ENCODE measurements at regions not wholly inside any gene's neighbourhood (a gene's known extent, or its start where the extent isn't known, plus 50 kb on each side); places are given as distances from the start of the nearest gene placed in this dataset.
A peak's percentile ranks its signal among the peaks of the same experiment; 100 is the strongest.
"Not testable (repeated sequence)": the region's sequence is repeated elsewhere in the genome, so short reads cannot be mapped to it uniquely, and the experiment has no call there.

DNA sequence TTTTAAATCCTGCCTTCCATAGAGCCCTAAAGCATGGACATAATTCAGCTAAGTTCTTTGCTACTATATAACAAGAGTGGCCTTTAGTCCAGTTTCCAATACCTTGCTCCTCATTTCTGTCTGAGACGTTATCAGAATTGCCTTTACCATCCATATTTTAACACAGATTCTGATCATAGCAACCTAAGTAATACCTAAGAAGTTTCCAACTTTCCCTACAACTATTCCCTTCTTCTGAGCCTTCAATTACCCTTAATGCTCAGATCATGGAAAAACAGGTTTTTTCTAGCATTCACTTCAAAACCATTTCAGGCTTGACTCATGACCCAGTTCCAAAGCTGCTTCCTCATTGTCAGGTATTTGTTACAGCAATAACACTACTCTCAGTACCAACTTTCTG, 367.1 kb downstream of the C6orf118 start:
- Histone ChIP-seq H3K9me2 (ENCODE audit: insufficient read depth, low read length) (no peaks in the 10 kb centered on the region), H4K20me1 (ENCODE audit: insufficient read depth) (no peaks in the 10 kb centered on the region), H3K4me3 (ENCODE audit: low read length) (no peak overlapping the region), H3K9ac (ENCODE audit: low read length) (no peak overlapping the region), H2AFZ (ENCODE audit: low read depth, low read length) (no peak overlapping the region), H3K9me3 (ENCODE audit: low read length) (peaks cover 5% of the 10 kb centered on the region), H3F3A (ENCODE audit: insufficient read depth, low read length, poor library complexity, severe bottlenecking) (no peaks in the 10 kb centered on the region), H3K4me2 (ENCODE audit: low read length) (no peak overlapping the region), H3K27ac (ENCODE audit: low read length) (no peak overlapping the region), H3K36me3 (ENCODE audit: insufficient read depth, low read length) (no peaks in the 10 kb centered on the region), H3K27me3 (ENCODE audit: insufficient read depth, low read depth, low read length) (no peaks in the 10 kb centered on the region), H3K79me2 (replicated peaks; ENCODE audit: insufficient read depth, low read length) (no peaks in the 10 kb centered on the region)
- TF ChIP-seq SMC3 (conservative IDR thresholded peaks at IDR 0.05; ENCODE audit: poor library complexity) (no peak), EZH2 (IDR thresholded peaks at IDR 0.05; ENCODE audit: borderline replicate concordance, insufficient read depth, low read length, poor library complexity, severe bottlenecking) (no peak), RAD21 (conservative IDR thresholded peaks at IDR 0.05) (no peak), MXI1 (conservative IDR thresholded peaks at IDR 0.05; ENCODE audit: poor library complexity, severe bottlenecking) (no peak), POLR2AphosphoS5 (IDR thresholded peaks at IDR 0.05) (no peak), TAF1 (IDR thresholded peaks at IDR 0.05; ENCODE audit: low read depth) (no peak)
- TF ChIP-seq, protein P1, sequence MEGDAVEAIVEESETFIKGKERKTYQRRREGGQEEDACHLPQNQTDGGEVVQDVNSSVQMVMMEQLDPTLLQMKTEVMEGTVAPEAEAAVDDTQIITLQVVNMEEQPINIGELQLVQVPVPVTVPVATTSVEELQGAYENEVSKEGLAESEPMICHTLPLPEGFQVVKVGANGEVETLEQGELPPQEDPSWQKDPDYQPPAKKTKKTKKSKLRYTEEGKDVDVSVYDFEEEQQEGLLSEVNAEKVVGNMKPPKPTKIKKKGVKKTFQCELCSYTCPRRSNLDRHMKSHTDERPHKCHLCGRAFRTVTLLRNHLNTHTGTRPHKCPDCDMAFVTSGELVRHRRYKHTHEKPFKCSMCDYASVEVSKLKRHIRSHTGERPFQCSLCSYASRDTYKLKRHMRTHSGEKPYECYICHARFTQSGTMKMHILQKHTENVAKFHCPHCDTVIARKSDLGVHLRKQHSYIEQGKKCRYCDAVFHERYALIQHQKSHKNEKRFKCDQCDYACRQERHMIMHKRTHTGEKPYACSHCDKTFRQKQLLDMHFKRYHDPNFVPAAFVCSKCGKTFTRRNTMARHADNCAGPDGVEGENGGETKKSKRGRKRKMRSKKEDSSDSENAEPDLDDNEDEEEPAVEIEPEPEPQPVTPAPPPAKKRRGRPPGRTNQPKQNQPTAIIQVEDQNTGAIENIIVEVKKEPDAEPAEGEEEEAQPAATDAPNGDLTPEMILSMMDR (IDR thresholded peaks at IDR 0.05; ENCODE audit: poor library complexity, severe bottlenecking), result no peak
- TF ChIP-seq, protein P2, sequence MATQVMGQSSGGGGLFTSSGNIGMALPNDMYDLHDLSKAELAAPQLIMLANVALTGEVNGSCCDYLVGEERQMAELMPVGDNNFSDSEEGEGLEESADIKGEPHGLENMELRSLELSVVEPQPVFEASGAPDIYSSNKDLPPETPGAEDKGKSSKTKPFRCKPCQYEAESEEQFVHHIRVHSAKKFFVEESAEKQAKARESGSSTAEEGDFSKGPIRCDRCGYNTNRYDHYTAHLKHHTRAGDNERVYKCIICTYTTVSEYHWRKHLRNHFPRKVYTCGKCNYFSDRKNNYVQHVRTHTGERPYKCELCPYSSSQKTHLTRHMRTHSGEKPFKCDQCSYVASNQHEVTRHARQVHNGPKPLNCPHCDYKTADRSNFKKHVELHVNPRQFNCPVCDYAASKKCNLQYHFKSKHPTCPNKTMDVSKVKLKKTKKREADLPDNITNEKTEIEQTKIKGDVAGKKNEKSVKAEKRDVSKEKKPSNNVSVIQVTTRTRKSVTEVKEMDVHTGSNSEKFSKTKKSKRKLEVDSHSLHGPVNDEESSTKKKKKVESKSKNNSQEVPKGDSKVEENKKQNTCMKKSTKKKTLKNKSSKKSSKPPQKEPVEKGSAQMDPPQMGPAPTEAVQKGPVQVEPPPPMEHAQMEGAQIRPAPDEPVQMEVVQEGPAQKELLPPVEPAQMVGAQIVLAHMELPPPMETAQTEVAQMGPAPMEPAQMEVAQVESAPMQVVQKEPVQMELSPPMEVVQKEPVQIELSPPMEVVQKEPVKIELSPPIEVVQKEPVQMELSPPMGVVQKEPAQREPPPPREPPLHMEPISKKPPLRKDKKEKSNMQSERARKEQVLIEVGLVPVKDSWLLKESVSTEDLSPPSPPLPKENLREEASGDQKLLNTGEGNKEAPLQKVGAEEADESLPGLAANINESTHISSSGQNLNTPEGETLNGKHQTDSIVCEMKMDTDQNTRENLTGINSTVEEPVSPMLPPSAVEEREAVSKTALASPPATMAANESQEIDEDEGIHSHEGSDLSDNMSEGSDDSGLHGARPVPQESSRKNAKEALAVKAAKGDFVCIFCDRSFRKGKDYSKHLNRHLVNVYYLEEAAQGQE (IDR thresholded peaks at IDR 0.05; ENCODE audit: borderline replicate concordance), result no peak

DNA sequence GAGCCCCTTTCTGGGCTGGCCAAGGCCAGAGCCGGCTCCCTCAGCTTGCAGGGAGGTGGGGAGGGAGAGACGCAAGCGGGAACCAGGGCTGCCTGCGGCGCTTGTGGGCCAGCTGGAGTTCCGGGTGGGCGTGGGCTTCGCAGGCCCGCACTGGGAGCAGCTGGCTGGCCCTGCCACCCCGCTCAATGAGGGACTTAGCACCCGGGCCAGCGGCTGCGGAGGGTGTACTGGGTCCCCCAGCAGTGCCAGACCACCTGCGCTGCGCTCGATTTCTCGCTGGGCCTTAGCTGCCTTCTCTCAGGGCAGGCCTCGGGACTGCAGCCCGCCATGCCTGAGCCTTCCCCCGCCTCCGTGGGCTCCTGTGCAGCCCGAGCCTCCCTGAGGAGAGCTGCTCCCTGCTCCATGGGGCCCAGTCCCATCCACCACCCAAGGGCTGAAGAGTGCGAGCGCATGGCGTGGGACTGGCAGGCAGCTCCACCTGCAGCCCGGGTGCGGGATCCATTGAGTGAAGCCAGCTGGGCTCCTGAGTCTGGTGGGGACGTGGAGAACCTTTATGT, 376.1 kb downstream of the C6orf118 start:
- H3K79me2 ChIP-seq (replicated peaks; ENCODE audit: insufficient read depth, low read length); H3K27ac ChIP-seq (ENCODE audit: low read length); H2AFZ ChIP-seq (ENCODE audit: low read depth, low read length); H3K4me2 ChIP-seq (ENCODE audit: low read length); H3K4me3 ChIP-seq (ENCODE audit: low read length); H3K27me3 ChIP-seq (ENCODE audit: insufficient read depth, low read depth, low read length); H3F3A ChIP-seq (ENCODE audit: insufficient read depth, low read length, poor library complexity, severe bottlenecking); H3K9me2 ChIP-seq (ENCODE audit: insufficient read depth, low read length); H3K9me3 ChIP-seq (ENCODE audit: low read length); H4K20me1 ChIP-seq (ENCODE audit: insufficient read depth); H3K9ac ChIP-seq (ENCODE audit: low read length); H3K36me3 ChIP-seq (ENCODE audit: insufficient read depth, low read length): not testable (repeated sequence)

- Histone ChIP-seq H3K27ac (ENCODE audit: low read length) (peak overlapping the region; percentile 88), H3K4me2 (ENCODE audit: low read length) (no peak overlapping the region), H3K9ac (ENCODE audit: low read length) (peak overlapping the region; percentile 46), H2AFZ (ENCODE audit: low read depth, low read length) (peak overlapping the region; percentile 7), H3K9me2 (ENCODE audit: insufficient read depth, low read length) (no peaks in the 10 kb centered on the region), H3K36me3 (ENCODE audit: insufficient read depth, low read length) (no peaks in the 10 kb centered on the region), H3F3A (ENCODE audit: insufficient read depth, low read length, poor library complexity, severe bottlenecking) (peaks cover 20% of the 10 kb centered on the region), H4K20me1 (ENCODE audit: insufficient read depth) (no peaks in the 10 kb centered on the region), H3K27me3 (ENCODE audit: insufficient read depth, low read depth, low read length) (no peaks in the 10 kb centered on the region), H3K4me3 (ENCODE audit: low read length) (peak overlapping the region; percentile 20), H3K79me2 (replicated peaks; ENCODE audit: insufficient read depth, low read length) (no peaks in the 10 kb centered on the region), H3K9me3 (ENCODE audit: low read length) (no peaks in the 10 kb centered on the region)
- TF ChIP-seq, protein P1 (IDR thresholded peaks at IDR 0.05; ENCODE audit: poor library complexity, severe bottlenecking), result no peak
- TF ChIP-seq EP300 (conservative IDR thresholded peaks at IDR 0.05; ENCODE audit: poor library complexity, severe bottlenecking) (no peak), TAF1 (IDR thresholded peaks at IDR 0.05; ENCODE audit: low read depth) (no peak), SMC3 (conservative IDR thresholded peaks at IDR 0.05; ENCODE audit: poor library complexity) (no peak), RAD21 (conservative IDR thresholded peaks at IDR 0.05) (no peak), MXI1 (conservative IDR thresholded peaks at IDR 0.05; ENCODE audit: poor library complexity, severe bottlenecking) (no peak), POLR2AphosphoS5 (IDR thresholded peaks at IDR 0.05) (no peak), EZH2 (IDR thresholded peaks at IDR 0.05; ENCODE audit: borderline replicate concordance, insufficient read depth, low read length, poor library complexity, severe bottlenecking) (no peak)
- TF ChIP-seq, protein P2 (IDR thresholded peaks at IDR 0.05; ENCODE audit: borderline replicate concordance), result no peak
Measured at GRCh38 chr6:164929408-164929977, 379.9 kb downstream of the C6orf118 start.

Data from neural cell (in vitro differentiated cells).